ENCODE measurements at regions not wholly inside any gene's neighbourhood (a gene's known extent, or its start where the extent isn't known, plus 50 kb on each side); places are given as distances from the start of the nearest gene placed in this dataset.

GRCh38 chr21:14880922-14881321, 183.9 kb downstream of the NRIP1 start:
- Histone ChIP-seq H3K4me2 (ENCODE audit: insufficient read depth, low read length) (no peak overlapping the region), H3K27ac (ENCODE audit: low read depth, low read length) (no peak overlapping the region), H4K20me1 (ENCODE audit: insufficient read depth, low read length) (no peaks in the 10 kb centered on the region), H3K36me3 (ENCODE audit: insufficient read depth, low read length) (no peaks in the 10 kb centered on the region), H2AFZ (ENCODE audit: low read length) (no peak overlapping the region), H3K4me1 (ENCODE audit: insufficient read depth, low read length) (peaks cover 33% of the 10 kb centered on the region), H3K79me2 (ENCODE audit: insufficient read depth, low read length) (no peaks in the 10 kb centered on the region), H3K9me3 (ENCODE audit: low read depth, low read length) (no peaks in the 10 kb centered on the region), H3K27me3 (ENCODE audit: insufficient read depth, low read length) (no peaks in the 10 kb centered on the region), H3K4me3 (ENCODE audit: insufficient read depth, low read length) (no peak overlapping the region)
- DNase-seq (ENCODE audit: insufficient read length, low spot score, missing footprints), result peak; percentile 87
- TF ChIP-seq CTCF (IDR thresholded peaks at IDR 0.05; ENCODE audit: extremely low read depth, low read depth, low read length), result peak; percentile 1

GRCh38 chr21:14879458-14879857, 185.3 kb downstream of the NRIP1 start:
- DNase-seq (ENCODE audit: insufficient read length, low spot score, missing footprints), result no peak
- Histone ChIP-seq H3K27me3 (ENCODE audit: insufficient read depth, low read length) (no peaks in the 10 kb centered on the region), H4K20me1 (ENCODE audit: insufficient read depth, low read length) (no peaks in the 10 kb centered on the region), H3K9me3 (ENCODE audit: low read depth, low read length) (no peaks in the 10 kb centered on the region), H3K36me3 (ENCODE audit: insufficient read depth, low read length) (no peaks in the 10 kb centered on the region), H2AFZ (ENCODE audit: low read length) (no peak overlapping the region), H3K4me1 (ENCODE audit: insufficient read depth, low read length) (peaks cover 33% of the 10 kb centered on the region), H3K4me2 (ENCODE audit: insufficient read depth, low read length) (no peak overlapping the region), H3K27ac (ENCODE audit: low read depth, low read length) (no peak overlapping the region), H3K79me2 (ENCODE audit: insufficient read depth, low read length) (no peaks in the 10 kb centered on the region), H3K4me3 (ENCODE audit: insufficient read depth, low read length) (no peak overlapping the region)
- TF ChIP-seq CTCF (IDR thresholded peaks at IDR 0.05; ENCODE audit: extremely low read depth, low read depth, low read length), result no peak

- no peak for DNase-seq (ENCODE audit: insufficient read length, low spot score, missing footprints)
- H3K27ac ChIP-seq (ENCODE audit: low read depth, low read length), result no peak overlapping the region
- TF ChIP-seq CTCF (IDR thresholded peaks at IDR 0.05; ENCODE audit: extremely low read depth, low read depth, low read length), result no peak
- H3K9me3 ChIP-seq (ENCODE audit: low read depth, low read length), result no peaks in the 10 kb centered on the region
- H3K4me3 ChIP-seq (ENCODE audit: insufficient read depth, low read length), result no peak overlapping the region
- no peaks in the 10 kb centered on the region for H4K20me1 ChIP-seq (ENCODE audit: insufficient read depth, low read length)
- H3K27me3 ChIP-seq (ENCODE audit: insufficient read depth, low read length), result no peaks in the 10 kb centered on the region
- H3K36me3 ChIP-seq (ENCODE audit: insufficient read depth, low read length), result no peaks in the 10 kb centered on the region
- peaks cover 33% of the 10 kb centered on the region for H3K4me1 ChIP-seq (ENCODE audit: insufficient read depth, low read length)
- H3K4me2 ChIP-seq (ENCODE audit: insufficient read depth, low read length), result no peak overlapping the region
- no peak overlapping the region for H2AFZ ChIP-seq (ENCODE audit: low read length)
- H3K79me2 ChIP-seq (ENCODE audit: insufficient read depth, low read length), result no peaks in the 10 kb centered on the region
Observed at GRCh38 chr21:14878971-14879370, 185.8 kb downstream of the NRIP1 start.

GRCh38 chr21:14877581-14878228, 187.1 kb downstream of the NRIP1 start:
- Histone ChIP-seq H3K4me2 (ENCODE audit: insufficient read depth, low read length) (no peak overlapping the region), H2AFZ (ENCODE audit: low read length) (no peak overlapping the region), H3K27ac (ENCODE audit: low read depth, low read length) (no peak overlapping the region)

More at GRCh38 chr21:14877581-14878228, 187.1 kb downstream of the NRIP1 start:
- no peaks in the 10 kb centered on the region for H3K79me2 ChIP-seq (ENCODE audit: insufficient read depth, low read length)
- DNase-seq (ENCODE audit: insufficient read length, low spot score, missing footprints), result no peak
- H3K27me3 ChIP-seq (ENCODE audit: insufficient read depth, low read length), result no peaks in the 10 kb centered on the region
- H3K4me3 ChIP-seq (ENCODE audit: insufficient read depth, low read length), result no peak overlapping the region
- no peaks in the 10 kb centered on the region for H3K36me3 ChIP-seq (ENCODE audit: insufficient read depth, low read length)
- peaks cover 33% of the 10 kb centered on the region for H3K4me1 ChIP-seq (ENCODE audit: insufficient read depth, low read length)
- no peaks in the 10 kb centered on the region for H3K9me3 ChIP-seq (ENCODE audit: low read depth, low read length)
- H4K20me1 ChIP-seq (ENCODE audit: insufficient read depth, low read length), result no peaks in the 10 kb centered on the region
- TF ChIP-seq CTCF (IDR thresholded peaks at IDR 0.05; ENCODE audit: extremely low read depth, low read depth, low read length), result no peak
